ENCODE measurements at regions not wholly inside any gene's neighbourhood (a gene's known extent, or its start where the extent isn't known, plus 50 kb on each side); places are given as distances from the start of the nearest gene placed in this dataset.
A peak's percentile ranks its signal among the peaks of the same experiment; 100 is the strongest.
"Not testable (repeated sequence)": the region's sequence is repeated elsewhere in the genome, so short reads cannot be mapped to it uniquely, and the experiment has no call there.

- not testable (repeated sequence) for DNase-seq
Observed at GRCh38 chr5:39525781-39526180, 101.0 kb upstream of the DAB2 start.

GRCh38 chr5:39525271-39525670 is 100.5 kb upstream of the DAB2 start:
- DNase-seq, result no peak

- no peak for DNase-seq
Observed at GRCh38 chr5:39523821-39524220, 99.0 kb upstream of the DAB2 start.

GRCh38 chr5:39521940-39522590 is 97.3 kb upstream of the DAB2 start:
- DNase-seq, result no peak

GRCh38 chr5:39521098-39521860 is 96.5 kb upstream of the DAB2 start:
- DNase-seq, result no peak

- no peak for DNase-seq
Observed at GRCh38 chr5:39520232-39520572, 95.4 kb upstream of the DAB2 start.

- no peak for DNase-seq
Observed at GRCh38 chr5:39519566-39520231, 94.9 kb upstream of the DAB2 start.

- no peak for DNase-seq
Observed at GRCh38 chr5:39519079-39519478, 94.3 kb upstream of the DAB2 start.

GRCh38 chr5:39518516-39518915 is 93.7 kb upstream of the DAB2 start:
- no peak for DNase-seq

GRCh38 chr5:39517800-39518199 is 93.0 kb upstream of the DAB2 start:
- DNase-seq, result no peak

- DNase-seq, result no peak
Observed at GRCh38 chr5:39515881-39516280, 91.1 kb upstream of the DAB2 start.

- no peak for DNase-seq
Observed at GRCh38 chr5:39513236-39513635, 88.5 kb upstream of the DAB2 start.

- DNase-seq, result peak; percentile 84
Observed at GRCh38 chr5:39506211-39506610, 81.4 kb upstream of the DAB2 start.

- DNase-seq, result peak; percentile 68
Observed at GRCh38 chr5:39505791-39506190, 81.0 kb upstream of the DAB2 start.

- DNase-seq, result no peak
Observed at GRCh38 chr5:39505363-39505762, 80.6 kb upstream of the DAB2 start.

- DNase-seq, result no peak
Observed at GRCh38 chr5:39503155-39503554, 78.4 kb upstream of the DAB2 start.

- no peak for DNase-seq
Observed at GRCh38 chr5:39502704-39503103, 77.9 kb upstream of the DAB2 start.

- DNase-seq, result peak; percentile 84
Observed at GRCh38 chr5:39501397-39501796, 76.6 kb upstream of the DAB2 start.

- no peak for DNase-seq
Observed at GRCh38 chr5:39500551-39501175, 75.9 kb upstream of the DAB2 start.

GRCh38 chr5:39498278-39498952 is 73.6 kb upstream of the DAB2 start:
- DNase-seq, result no peak

- no peak for DNase-seq
Observed at GRCh38 chr5:39497322-39497721, 72.5 kb upstream of the DAB2 start.

GRCh38 chr5:39495227-39495626 is 70.4 kb upstream of the DAB2 start:
- no peak for DNase-seq

GRCh38 chr5:39494534-39494933 is 69.8 kb upstream of the DAB2 start:
- DNase-seq, result no peak

Data from left hindlimb (tissue), 1 donor.